PC-9 (cell line): ENCODE measurements at regions not wholly inside any gene's neighbourhood (a gene's known extent, or its start where the extent isn't known, plus 50 kb on each side); places are given as distances from the start of the nearest gene placed in this dataset.

Experiments
- BruUV-seq: library from RNA; stranded (reverse); fragments of 400-500 nt; replicated peaks from 2 replicates; lab custom pipeline; 2021; lab: Mats Ljungman, UMichigan
- CTCF ChIA-PET: fragments of 300-600 bp; sonication (Branson Sonifier 250); formaldehyde crosslinking; loops from one replicate; lab custom pipeline; 2022; ENCODE audit warnings: antibody characterized with exemption; lab: Charles Lee
- POLR2A ChIA-PET: fragments of 300-600 bp; sonication (Branson Sonifier 250); formaldehyde crosslinking; loops from one replicate; lab custom pipeline; 2022; ENCODE audit warnings: antibody characterized with exemption; ENCODE audit not compliant: unreplicated experiment; lab: Charles Lee
- DNase-seq, 2 experiments: peaks; one replicate each; pipeline versions ENCODE4 v3.0.0 to v3.0.0-alpha.2; 2015 to 2022; ENCODE audit warnings: mixed read lengths in 1 of 2
- H2AFZ ChIP-seq: fragments of 200-600 bp; sonication (generic); 2 replicates; pipeline ENCODE4 v1.8.1; 2017; ENCODE audit warnings: antibody characterized with exemption
- H3F3A ChIP-seq: fragments of 200-600 bp; sonication (generic); 2 replicates; pipeline ENCODE4 v1.8.1; 2017; ENCODE audit warnings: antibody characterized with exemption, mild to moderate bottlenecking, low read depth; ENCODE audit not compliant: insufficient read depth
- H3K27ac ChIP-seq: fragments of 200-600 bp; sonication (generic); 2 replicates; pipeline ENCODE4 v1.6.1; 2016; ENCODE audit warnings: mixed run types
- H3K27me3 ChIP-seq: fragments of 200-600 bp; sonication (generic); 2 replicates; pipeline ENCODE4 v1.6.1; 2016; ENCODE audit warnings: low read depth, mixed run types; ENCODE audit not compliant: insufficient read depth
- H3K36me3 ChIP-seq: fragments of 200-600 bp; sonication (generic); 2 replicates; pipeline ENCODE4 v1.6.1; 2016; ENCODE audit warnings: low read depth, mixed run types
- H3K4me1 ChIP-seq: fragments of 200-600 bp; sonication (generic); replicated peaks from 2 replicates; pipeline ENCODE4 v1.6.1; 2016; ENCODE audit warnings: mixed run types; ENCODE audit not compliant: insufficient read depth
- H3K4me2 ChIP-seq: fragments of 200-600 bp; sonication (generic); 2 replicates; pipeline ENCODE4 v1.6.1; 2017; ENCODE audit warnings: mixed run types
- H3K4me3 ChIP-seq: fragments of 200-600 bp; sonication (generic); 2 replicates; pipeline ENCODE4 v1.6.1; 2016; ENCODE audit warnings: mixed run types
- H3K79me2 ChIP-seq: fragments of 200-600 bp; sonication (generic); 2 replicates; pipeline ENCODE4 v1.6.1; 2017; ENCODE audit warnings: low read depth, mixed run types
- H3K9me2 ChIP-seq: fragments of 200-600 bp; sonication (generic); 2 replicates; pipeline ENCODE4 v1.8.1; 2017; ENCODE audit warnings: mild to moderate bottlenecking; ENCODE audit not compliant: insufficient read depth
- H3K9me3 ChIP-seq: fragments of 200-600 bp; sonication (generic); 2 replicates; pipeline ENCODE4 v1.8.1; 2016; ENCODE audit warnings: low read depth; ENCODE audit not compliant: insufficient read depth
- H4K20me1 ChIP-seq: fragments of 200-600 bp; sonication (generic); 2 replicates; pipeline ENCODE4 v1.8.1; 2017; ENCODE audit not compliant: insufficient read depth
- CTCF ChIP-seq: fragments of 200-600 bp; sonication (generic); conservative IDR thresholded peaks from 2 replicates; pipeline ENCODE4 v1.6.1; 2017; ENCODE audit warnings: mixed run types, antibody characterized with exemption, mild to moderate bottlenecking, moderate library complexity
- EZH2 ChIP-seq: fragments of 200-600 bp; sonication (generic); IDR thresholded peaks from 2 replicates; pipeline ENCODE4 v1.8.0; 2017; ENCODE audit warnings: antibody characterized with exemption, low read depth
- intact Hi-C: fragments of 100-400 bp; cut with micrococcal nuclease; formaldehyde crosslinking; loops from one replicate; pipeline ENCODE4 v1.10.0; 2022; ENCODE audit not compliant: unreplicated experiment

DNA sequence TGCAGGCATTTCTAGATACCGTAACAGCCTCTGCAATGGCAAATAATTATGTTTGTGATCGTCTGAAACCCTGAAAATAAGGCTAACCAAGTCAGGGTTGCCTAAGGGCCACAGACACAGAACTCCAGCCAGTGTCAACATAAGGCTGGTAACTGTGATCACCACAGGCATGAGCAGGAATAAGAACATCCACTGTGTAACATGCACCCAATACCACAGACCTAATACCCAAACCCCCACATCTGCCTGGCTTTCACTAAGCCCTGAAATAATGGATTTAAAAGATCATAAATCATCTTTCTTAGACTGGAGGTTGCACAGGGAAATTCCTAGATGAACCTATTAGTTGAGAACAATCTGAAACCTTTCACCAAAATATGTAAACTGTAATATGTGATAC, 394.5 kb downstream of the NFIB start:
- Histone ChIP-seq H3K4me1 (no peaks in the 10 kb centered on the region), H3F3A (no peaks in the 10 kb centered on the region), H3K27ac (no peak overlapping the region), H3K4me3 (no peak overlapping the region), H3K79me2 (no peaks in the 10 kb centered on the region), H3K4me2 (no peak overlapping the region), H3K9me2 (no peaks in the 10 kb centered on the region), H2AFZ (no peak overlapping the region), H3K9me3 (no peaks in the 10 kb centered on the region), H3K36me3 (no peaks in the 10 kb centered on the region), H3K27me3 (no peaks in the 10 kb centered on the region), H4K20me1 (no peaks in the 10 kb centered on the region)
- TF ChIP-seq CTCF (no peak), EZH2 (no peak)
- POLR2A ChIA-PET = no interaction called here
- intact Hi-C loops = no loop called here
- BruUV-seq = no TSS peak
- no peak for DNase-seq
- CTCF ChIA-PET = no interaction called here

GRCh38 chr9:13917534-13917933, 396.4 kb downstream of the NFIB start:
- no TSS peak for BruUV-seq
- H3K36me3 ChIP-seq = no peaks in the 10 kb centered on the region
- DNase-seq = no peak

GRCh38 chr9:13915591-13916301, 398.2 kb downstream of the NFIB start:
- CTCF ChIA-PET = interaction anchor here (0.5 kb wide), 1 partner anchor 583 kb away, joined by 3 read pairs; no protein-coding TSS in a partner anchor
- DNase-seq = no peak
- intact Hi-C loops = no loop called here

More at GRCh38 chr9:13917534-13917933, 396.4 kb downstream of the NFIB start:
- H3K9me2 ChIP-seq = no peaks in the 10 kb centered on the region
- no peak overlapping the region for H3K4me2 ChIP-seq
- POLR2A ChIA-PET = no interaction called here
- no peaks in the 10 kb centered on the region for H3K4me1 ChIP-seq
- H3F3A ChIP-seq = no peaks in the 10 kb centered on the region
- H4K20me1 ChIP-seq = no peaks in the 10 kb centered on the region
- H3K27me3 ChIP-seq = no peaks in the 10 kb centered on the region
- CTCF ChIA-PET = no interaction called here
- no peaks in the 10 kb centered on the region for H3K9me3 ChIP-seq
- H3K79me2 ChIP-seq = no peaks in the 10 kb centered on the region
- H2AFZ ChIP-seq = no peak overlapping the region
- TF ChIP-seq CTCF (no peak), EZH2 (no peak)
- H3K27ac ChIP-seq = no peak overlapping the region
- H3K4me3 ChIP-seq = no peak overlapping the region
- intact Hi-C loops = no loop called here

More at GRCh38 chr9:13915591-13916301, 398.2 kb downstream of the NFIB start:
- Histone ChIP-seq H3F3A (no peaks in the 10 kb centered on the region), H3K4me1 (no peaks in the 10 kb centered on the region), H3K4me3 (no peak overlapping the region), H3K27ac (no peak overlapping the region), H2AFZ (no peak overlapping the region), H3K9me3 (no peaks in the 10 kb centered on the region), H3K36me3 (no peaks in the 10 kb centered on the region), H3K4me2 (no peak overlapping the region), H4K20me1 (no peaks in the 10 kb centered on the region), H3K79me2 (no peaks in the 10 kb centered on the region), H3K9me2 (no peaks in the 10 kb centered on the region), H3K27me3 (no peaks in the 10 kb centered on the region)
- POLR2A ChIA-PET = no interaction called here
- BruUV-seq = no TSS peak
- TF ChIP-seq CTCF (no peak), EZH2 (no peak)
